K562 (cell line): ENCODE measurements at regions not wholly inside any gene's neighbourhood (a gene's known extent, or its start where the extent isn't known, plus 50 kb on each side); places are given as distances from the start of the nearest gene placed in this dataset.

ENCODE experiments used
- ATAC-seq: fragments of 200-7000 bp; cut with Tn5 transposase; 3 replicates; pipeline ENCODE4 v1.9.1; 2020; ENCODE audit warnings: moderate library complexity
- BruUV-seq: library from RNA; stranded (reverse); fragments of 400-500 nt; replicated peaks from 2 replicates; lab custom pipeline; 2021; lab: Mats Ljungman, UMichigan
- CTCF ChIA-PET: fragments of 300-600 bp; formaldehyde crosslinking; extraction: SDS; loops from one replicate; lab custom pipeline; 2021; ENCODE audit warnings: low intra/inter-chr PET ratio; lab: Yijun Ruan, JAX
- POLR2A ChIA-PET: fragments of 300-600, 350-650 bp; sonication (Branson Sonifier 250); formaldehyde crosslinking; extraction: SDS; loops from one replicate; lab custom pipeline; 2021; ENCODE audit warnings: antibody characterized with exemption, inconsistent platforms; lab: Yijun Ruan, JAX
- DNase-seq, 4 experiments: peaks; one replicate each; pipeline versions ENCODE4 v3.0.0 to v3.0.0-alpha.2; 2011 to 2018; ENCODE audit warnings: low spot score in 3 of 4, mixed read lengths in 3 of 4; ENCODE audit errors: extremely low read depth in 1 of 4
- FAIRE-seq: peaks from 2 replicates; lab custom pipeline; 2011; peaks lifted over from hg19 to GRCh38; lab: Jason Lieb, UNC
- H2AFZ ChIP-seq: 2 replicates; pipeline ENCODE4 v1.6.0; 2011; ENCODE audit warnings: low read depth, low read length, control low read depth, inconsistent platforms
- H3K27ac ChIP-seq: fragments of 200-600 bp; 3 replicates; pipeline ENCODE4 v1.8.0; 2011; ENCODE audit warnings: low read depth, mild to moderate bottlenecking, control low read depth, inconsistent platforms, low read length, moderate library complexity, mixed read lengths; ENCODE audit errors: extremely low read depth
- H3K27me3 ChIP-seq, 2 experiments: fragments of 300-600 bp in 1 of 2; 2 replicates in 1 of 2; 3 replicates in 1 of 2; pipeline versions ENCODE4 v1.6.0 to v1.8.0; 2011; ENCODE audit warnings: inconsistent platforms in 2 of 2, low read length in 2 of 2, mild to moderate bottlenecking in 1 of 2, mixed read lengths in 1 of 2, moderate library complexity in 1 of 2; ENCODE audit not compliant: control insufficient read depth in 2 of 2, insufficient read depth in 2 of 2
- H3K36me3 ChIP-seq: fragments of 300-600 bp; 3 replicates; pipeline ENCODE4 v1.8.0; 2011; ENCODE audit warnings: mild to moderate bottlenecking, low read length, inconsistent platforms; ENCODE audit not compliant: control insufficient read depth, insufficient read depth
- H3K4me1 ChIP-seq, 2 experiments: fragments of 200-600 bp in 1 of 2; replicated peaks in 1 of 2; 2 replicates in 1 of 2; 3 replicates in 1 of 2; pipeline versions ENCODE4 v1.5.1 to v1.8.0; 2011; ENCODE audit warnings: inconsistent platforms in 2 of 2, low read length in 2 of 2, mild to moderate bottlenecking in 1 of 2, mixed read lengths in 1 of 2, moderate library complexity in 1 of 2; ENCODE audit not compliant: control insufficient read depth in 2 of 2, insufficient read depth in 2 of 2
- H3K4me2 ChIP-seq: 2 replicates; pipeline ENCODE4 v1.6.1; 2011; ENCODE audit warnings: low read length, control low read depth, inconsistent platforms, mixed read lengths; ENCODE audit not compliant: insufficient read depth
- H3K4me3 ChIP-seq: fragments of 200-600 bp; sonication (generic), shearing (Covaris generic); 2 replicates; pipeline ENCODE4 v1.5.1; 2016; ENCODE audit warnings: control low read depth, inconsistent platforms
- H3K79me2 ChIP-seq: fragments of 200-600 bp; 3 replicates; pipeline ENCODE4 v1.8.0; 2011; ENCODE audit warnings: low read length, inconsistent platforms; ENCODE audit not compliant: control insufficient read depth, insufficient read depth
- H3K9ac ChIP-seq, 2 experiments: 2 replicates each; pipeline versions ENCODE4 v1.6.0 to v1.6.1; 2011; ENCODE audit warnings: low read depth in 2 of 2, low read length in 2 of 2, control low read depth in 1 of 2, inconsistent platforms in 1 of 2, mild to moderate bottlenecking in 1 of 2, mixed read lengths in 1 of 2; ENCODE audit not compliant: insufficient read depth in 1 of 2
- H3K9me1 ChIP-seq: one replicate; pipeline ENCODE4 v1.6.0; 2011; ENCODE audit warnings: inconsistent platforms, mild to moderate bottlenecking, low read length, moderate library complexity; ENCODE audit not compliant: control insufficient read depth, insufficient read depth
- H3K9me3 ChIP-seq: replicated peaks from 2 replicates; pipeline ENCODE4 v1.5.1; 2011; ENCODE audit warnings: low read depth, low read length, inconsistent platforms; ENCODE audit not compliant: control insufficient read depth, insufficient read depth
- H4K20me1 ChIP-seq: replicated peaks from 2 replicates; pipeline ENCODE4 v1.6.1; 2011; ENCODE audit warnings: low read length, inconsistent platforms, mixed read lengths; ENCODE audit not compliant: control insufficient read depth, insufficient read depth
- ATF7 ChIP-seq: fragments of 450-650 bp; IDR thresholded peaks from 2 replicates; pipeline ENCODE4 v1.7.1; 2014; ENCODE audit warnings: mild to moderate bottlenecking, moderate library complexity
- BMI1 ChIP-seq: fragments of 150-350 bp; IDR thresholded peaks from 2 replicates; pipeline ENCODE4 v1.6.1; 2014; ENCODE audit warnings: low read length
- NR2C2 ChIP-seq, 2 experiments: fragments of 200-800 bp in 1 of 2; sonication (Bioruptor generic) in 1 of 2; sonication (generic) in 1 of 2; formaldehyde crosslinking in 1 of 2; IDR thresholded peaks; 2 replicates each; pipeline versions ENCODE4 v1.6.1 to v1.8.0; 2016 to 2022; ENCODE audit warnings: mild to moderate bottlenecking in 1 of 2, missing compliant biosample characterization in 1 of 2, missing genetic modification characterization in 1 of 2, missing genetic modification reagents in 1 of 2
- ZNF174 ChIP-seq: fragments of 250-450 bp; sonication (Bioruptor Pico); IDR thresholded peaks from 2 replicates; pipeline ENCODE4 v1.4.0; 2020; ENCODE audit warnings: mild to moderate bottlenecking
- in situ Hi-C: fragments of 300-500 bp; cut with MboI; formaldehyde crosslinking; loops from 4 replicates; pipeline ENCODE4 v1.15.0; 2018; ENCODE audit warnings: inconsistent platforms, mixed read lengths
- intact Hi-C: fragments of 100-400 bp; cut with micrococcal nuclease; formaldehyde crosslinking; loops from 2 replicates; pipeline ENCODE4 v1.14.2; 2022
- TF ChIP-seq, protein P1 (sequence below): fragments of 450-650 bp; IDR thresholded peaks from 2 replicates; pipeline ENCODE4 v1.6.1; 2016; ENCODE audit warnings: low read depth
- TF ChIP-seq, protein P2 (sequence below): IDR thresholded peaks from 2 replicates; pipeline ENCODE4 v1.6.1; 2014; ENCODE audit warnings: antibody characterized with exemption
- TF ChIP-seq, protein P3 (sequence below): sonication (generic); formaldehyde crosslinking; IDR thresholded peaks from 2 replicates; pipeline ENCODE4 v1.8.0; 2022; ENCODE audit warnings: missing genetic modification reagents, mild to moderate bottlenecking, borderline replicate concordance
- TF ChIP-seq, protein P4 (sequence below): fragments of 250-450 bp; sonication (Bioruptor Pico); IDR thresholded peaks from 2 replicates; pipeline ENCODE4 v1.5.0; 2021

DNA sequence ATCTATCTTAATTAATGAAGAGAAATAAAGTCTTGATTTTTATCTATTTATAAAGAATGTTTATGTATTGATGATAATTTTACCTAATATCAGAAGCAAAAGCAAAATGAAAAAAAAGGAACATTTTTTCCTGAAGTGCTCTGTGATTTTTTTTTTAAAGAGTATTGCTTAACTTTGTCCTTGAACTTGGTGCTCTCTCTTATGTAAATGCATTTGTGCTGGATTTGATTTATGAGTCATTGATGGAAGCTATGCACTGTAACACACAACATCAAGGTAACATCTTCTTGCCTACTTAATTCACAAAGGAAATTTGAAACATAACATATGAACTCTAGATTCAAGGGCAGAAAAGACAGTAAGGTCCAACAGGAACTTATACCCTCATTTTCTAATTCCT, 312.9 kb upstream of the CDH19 start (continued):
- TF ChIP-seq, protein P1, sequence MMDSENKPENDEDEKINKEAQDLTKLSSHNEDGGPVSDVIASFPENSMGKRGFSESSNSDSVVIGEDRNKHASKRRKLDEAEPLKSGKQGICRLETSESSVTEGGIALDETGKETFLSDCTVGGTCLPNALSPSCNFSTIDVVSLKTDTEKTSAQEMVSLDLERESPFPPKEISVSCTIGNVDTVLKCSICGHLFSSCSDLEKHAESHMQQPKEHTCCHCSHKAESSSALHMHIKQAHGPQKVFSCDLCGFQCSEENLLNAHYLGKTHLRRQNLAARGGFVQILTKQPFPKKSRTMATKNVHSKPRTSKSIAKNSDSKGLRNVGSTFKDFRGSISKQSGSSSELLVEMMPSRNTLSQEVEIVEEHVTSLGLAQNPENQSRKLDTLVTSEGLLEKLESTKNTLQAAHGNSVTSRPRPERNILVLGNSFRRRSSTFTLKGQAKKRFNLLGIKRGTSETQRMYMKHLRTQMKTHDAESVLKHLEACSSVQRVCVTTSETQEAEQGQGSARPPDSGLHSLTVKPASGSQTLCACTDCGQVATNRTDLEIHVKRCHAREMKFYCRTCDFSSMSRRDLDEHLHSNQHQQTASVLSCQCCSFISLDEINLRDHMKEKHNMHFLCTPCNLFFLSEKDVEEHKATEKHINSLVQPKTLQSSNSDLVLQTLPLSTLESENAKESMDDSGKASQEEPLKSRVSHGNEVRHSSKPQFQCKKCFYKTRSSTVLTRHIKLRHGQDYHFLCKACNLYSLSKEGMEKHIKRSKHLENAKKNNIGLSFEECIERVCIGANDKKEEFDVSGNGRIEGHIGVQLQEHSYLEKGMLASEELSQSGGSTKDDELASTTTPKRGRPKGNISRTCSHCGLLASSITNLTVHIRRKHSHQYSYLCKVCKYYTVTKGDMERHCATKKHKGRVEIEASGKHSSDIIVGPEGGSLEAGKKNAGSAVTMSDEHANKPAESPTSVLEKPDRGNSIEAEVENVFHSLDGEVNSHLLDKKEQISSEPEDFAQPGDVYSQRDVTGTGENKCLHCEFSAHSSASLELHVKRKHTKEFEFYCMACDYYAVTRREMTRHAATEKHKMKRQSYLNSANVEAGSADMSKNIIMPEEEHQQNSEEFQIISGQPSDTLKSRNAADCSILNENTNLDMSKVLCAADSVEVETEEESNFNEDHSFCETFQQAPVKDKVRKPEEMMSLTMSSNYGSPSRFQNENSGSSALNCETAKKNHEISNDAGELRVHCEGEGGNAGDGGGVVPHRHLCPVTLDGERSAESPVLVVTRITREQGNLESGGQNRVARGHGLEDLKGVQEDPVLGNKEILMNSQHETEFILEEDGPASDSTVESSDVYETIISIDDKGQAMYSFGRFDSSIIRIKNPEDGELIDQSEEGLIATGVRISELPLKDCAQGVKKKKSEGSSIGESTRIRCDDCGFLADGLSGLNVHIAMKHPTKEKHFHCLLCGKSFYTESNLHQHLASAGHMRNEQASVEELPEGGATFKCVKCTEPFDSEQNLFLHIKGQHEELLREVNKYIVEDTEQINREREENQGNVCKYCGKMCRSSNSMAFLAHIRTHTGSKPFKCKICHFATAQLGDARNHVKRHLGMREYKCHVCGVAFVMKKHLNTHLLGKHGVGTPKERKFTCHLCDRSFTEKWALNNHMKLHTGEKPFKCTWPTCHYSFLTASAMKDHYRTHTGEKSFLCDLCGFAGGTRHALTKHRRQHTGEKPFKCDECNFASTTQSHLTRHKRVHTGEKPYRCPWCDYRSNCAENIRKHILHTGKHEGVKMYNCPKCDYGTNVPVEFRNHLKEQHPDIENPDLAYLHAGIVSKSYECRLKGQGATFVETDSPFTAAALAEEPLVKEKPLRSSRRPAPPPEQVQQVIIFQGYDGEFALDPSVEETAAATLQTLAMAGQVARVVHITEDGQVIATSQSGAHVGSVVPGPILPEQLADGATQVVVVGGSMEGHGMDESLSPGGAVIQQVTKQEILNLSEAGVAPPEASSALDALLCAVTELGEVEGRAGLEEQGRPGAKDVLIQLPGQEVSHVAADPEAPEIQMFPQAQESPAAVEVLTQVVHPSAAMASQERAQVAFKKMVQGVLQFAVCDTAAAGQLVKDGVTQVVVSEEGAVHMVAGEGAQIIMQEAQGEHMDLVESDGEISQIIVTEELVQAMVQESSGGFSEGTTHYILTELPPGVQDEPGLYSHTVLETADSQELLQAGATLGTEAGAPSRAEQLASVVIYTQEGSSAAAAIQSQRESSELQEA = no peak
- TF ChIP-seq, all 486 proteins: peak for 0

DNA sequence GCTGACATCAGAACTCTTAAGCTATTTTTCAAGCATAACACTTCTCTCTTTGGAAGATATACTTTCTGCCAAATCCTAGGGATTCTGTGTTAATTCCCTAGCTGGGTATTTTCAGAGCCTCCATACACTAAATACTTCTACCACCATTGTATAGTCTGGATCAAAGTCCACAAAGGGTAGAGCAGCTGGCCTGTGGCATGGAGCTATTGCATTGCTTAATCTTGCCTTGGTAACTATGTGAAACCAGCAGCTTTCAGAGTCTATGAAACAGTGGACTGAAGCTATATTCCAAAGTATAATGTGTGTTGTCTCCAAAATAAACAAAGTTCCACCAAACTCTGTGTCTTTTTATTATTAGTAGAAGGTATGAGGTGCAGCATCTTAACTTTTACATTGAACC, 296.9 kb upstream of the CDH19 start:
- Histone ChIP-seq H3K79me2 (no peaks in the 10 kb centered on the region), H3K27ac (no peak overlapping the region), H3K27me3 (no peaks in the 10 kb centered on the region), H3K9me3 (no peaks in the 10 kb centered on the region), H4K20me1 (no peaks in the 10 kb centered on the region), H3K4me2 (no peak overlapping the region), H3K4me1 (no peaks in the 10 kb centered on the region), H2AFZ (no peak overlapping the region), H3K36me3 (no peaks in the 10 kb centered on the region), H3K9ac (no peak overlapping the region), H3K9me1 (no peaks in the 10 kb centered on the region), H3K4me3 (no peak overlapping the region)
- intact Hi-C loops (no loop called here), in situ Hi-C loops (no loop called here)
- FAIRE-seq (no peak), ATAC-seq (no peak), DNase-seq (no peak)
- ChIA-PET CTCF (no interaction called here), POLR2A (no interaction called here)
- no TSS peak for BruUV-seq
- TF ChIP-seq NR2C2 (CRISPR knock-in tag; IDR thresholded peaks at IDR 0.05) = no peak
- no peak for TF ChIP-seq NR2C2 (tag; IDR thresholded peaks at IDR 0.05)
- TF ChIP-seq, protein P2, sequence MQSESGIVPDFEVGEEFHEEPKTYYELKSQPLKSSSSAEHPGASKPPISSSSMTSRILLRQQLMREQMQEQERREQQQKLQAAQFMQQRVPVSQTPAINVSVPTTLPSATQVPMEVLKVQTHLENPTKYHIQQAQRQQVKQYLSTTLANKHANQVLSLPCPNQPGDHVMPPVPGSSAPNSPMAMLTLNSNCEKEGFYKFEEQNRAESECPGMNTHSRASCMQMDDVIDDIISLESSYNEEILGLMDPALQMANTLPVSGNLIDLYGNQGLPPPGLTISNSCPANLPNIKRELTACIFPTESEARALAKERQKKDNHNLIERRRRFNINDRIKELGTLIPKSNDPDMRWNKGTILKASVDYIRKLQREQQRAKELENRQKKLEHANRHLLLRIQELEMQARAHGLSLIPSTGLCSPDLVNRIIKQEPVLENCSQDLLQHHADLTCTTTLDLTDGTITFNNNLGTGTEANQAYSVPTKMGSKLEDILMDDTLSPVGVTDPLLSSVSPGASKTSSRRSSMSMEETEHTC = no peak
- no peak for TF ChIP-seq ZNF174 (CRISPR knock-in tag)
- TF ChIP-seq BMI1 = no peak
- TF ChIP-seq ATF7 = no peak
- TF ChIP-seq, protein P3, sequence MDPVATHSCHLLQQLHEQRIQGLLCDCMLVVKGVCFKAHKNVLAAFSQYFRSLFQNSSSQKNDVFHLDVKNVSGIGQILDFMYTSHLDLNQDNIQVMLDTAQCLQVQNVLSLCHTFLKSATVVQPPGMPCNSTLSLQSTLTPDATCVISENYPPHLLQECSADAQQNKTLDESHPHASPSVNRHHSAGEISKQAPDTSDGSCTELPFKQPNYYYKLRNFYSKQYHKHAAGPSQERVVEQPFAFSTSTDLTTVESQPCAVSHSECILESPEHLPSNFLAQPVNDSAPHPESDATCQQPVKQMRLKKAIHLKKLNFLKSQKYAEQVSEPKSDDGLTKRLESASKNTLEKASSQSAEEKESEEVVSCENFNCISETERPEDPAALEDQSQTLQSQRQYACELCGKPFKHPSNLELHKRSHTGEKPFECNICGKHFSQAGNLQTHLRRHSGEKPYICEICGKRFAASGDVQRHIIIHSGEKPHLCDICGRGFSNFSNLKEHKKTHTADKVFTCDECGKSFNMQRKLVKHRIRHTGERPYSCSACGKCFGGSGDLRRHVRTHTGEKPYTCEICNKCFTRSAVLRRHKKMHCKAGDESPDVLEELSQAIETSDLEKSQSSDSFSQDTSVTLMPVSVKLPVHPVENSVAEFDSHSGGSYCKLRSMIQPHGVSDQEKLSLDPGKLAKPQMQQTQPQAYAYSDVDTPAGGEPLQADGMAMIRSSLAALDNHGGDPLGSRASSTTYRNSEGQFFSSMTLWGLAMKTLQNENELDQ (CRISPR knock-in tag) = no peak
- TF ChIP-seq, protein P4, sequence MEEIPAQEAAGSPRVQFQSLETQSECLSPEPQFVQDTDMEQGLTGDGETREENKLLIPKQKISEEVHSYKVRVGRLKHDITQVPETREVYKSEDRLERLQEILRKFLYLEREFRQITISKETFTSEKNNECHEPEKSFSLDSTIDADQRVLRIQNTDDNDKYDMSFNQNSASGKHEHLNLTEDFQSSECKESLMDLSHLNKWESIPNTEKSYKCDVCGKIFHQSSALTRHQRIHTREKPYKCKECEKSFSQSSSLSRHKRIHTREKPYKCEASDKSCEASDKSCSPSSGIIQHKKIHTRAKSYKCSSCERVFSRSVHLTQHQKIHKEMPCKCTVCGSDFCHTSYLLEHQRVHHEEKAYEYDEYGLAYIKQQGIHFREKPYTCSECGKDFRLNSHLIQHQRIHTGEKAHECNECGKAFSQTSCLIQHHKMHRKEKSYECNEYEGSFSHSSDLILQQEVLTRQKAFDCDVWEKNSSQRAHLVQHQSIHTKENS = no peak
